ENCODE measurements at regions not wholly inside any gene's neighbourhood (a gene's known extent, or its start where the extent isn't known, plus 50 kb on each side); places are given as distances from the start of the nearest gene placed in this dataset.

GRCh38 chr2:6694555-6694954 is 171.2 kb downstream of the CMPK2 start (continued):
- TF ChIP-seq USF2 (IDR thresholded peaks at IDR 0.05; ENCODE audit: borderline replicate concordance, low read depth, low read length) (no peak), YY1 (IDR thresholded peaks at IDR 0.05; ENCODE audit: low read depth) (no peak)

- 34% methylated on average over 6 of the region's 6 CpGs for WGBS (ENCODE audit: low lambda C conversion rate)
- no peaks in the 10 kb centered on the region for H3K79me2 ChIP-seq (ENCODE audit: insufficient read depth)
- no peak overlapping the region for H3K27ac ChIP-seq (ENCODE audit: low read depth in 2 of 2, low read length in 1 of 2)
- H3K27me3 ChIP-seq (ENCODE audit: insufficient read depth), result no peaks in the 10 kb centered on the region
- no peaks in the 10 kb centered on the region for H3K9me2 ChIP-seq
- peaks cover 9% of the 10 kb centered on the region; the same call in 1 of the 2 replicates for H3K9me3 ChIP-seq
- no peaks in the 10 kb centered on the region for H3K4me1 ChIP-seq (ENCODE audit: control insufficient read depth in 1 of 2, insufficient read depth in 2 of 2, low read depth in 1 of 2, low read length in 1 of 2)
- no peak overlapping the region for H3K4me3 ChIP-seq (ENCODE audit: low read depth in 2 of 2, low read length in 1 of 2)
- H3K4me2 ChIP-seq, result no peak overlapping the region
- DNase-seq, result no peak
- H3K36me3 ChIP-seq (replicated peaks in 1 of 2; ENCODE audit: control insufficient read depth in 1 of 2, insufficient read depth in 2 of 2, low read length in 1 of 2), result no peaks in the 10 kb centered on the region
- POLR2A ChIA-PET, result no interaction called here
- no peak overlapping the region for H3K9ac ChIP-seq
- TF ChIP-seq RXRA (IDR thresholded peaks at IDR 0.05; ENCODE audit: borderline replicate concordance, low read depth), result no peak
- no peak for TF ChIP-seq MEF2A (IDR thresholded peaks at IDR 0.05; ENCODE audit: borderline replicate concordance, low read depth)
- TF ChIP-seq FOSL2 (IDR thresholded peaks at IDR 0.05; ENCODE audit: borderline replicate concordance, low read depth), result no peak
- TF ChIP-seq JUND (IDR thresholded peaks at IDR 0.05), result no peak
- TF ChIP-seq SMC3 (IDR thresholded peaks at IDR 0.05; ENCODE audit: low read depth, low read length), result no peak
- no peak for TF ChIP-seq RFX5 (IDR thresholded peaks at IDR 0.05; ENCODE audit: low read length)
- TF ChIP-seq RAD21 (IDR thresholded peaks at IDR 0.05; ENCODE audit: low read length), result no peak
- no peak for TF ChIP-seq IRF3 (IDR thresholded peaks at IDR 0.05; ENCODE audit: low read depth, low read length)
- TF ChIP-seq FOXJ3 (CRISPR knock-in tag; IDR thresholded peaks at IDR 0.05), result no peak
- no peak for TF ChIP-seq USF1 (IDR thresholded peaks at IDR 0.05; ENCODE audit: borderline replicate concordance, low read depth)
- TF ChIP-seq REST (IDR thresholded peaks at IDR 0.05; ENCODE audit: low read depth, low read length), result no peak
- no peak for TF ChIP-seq GABPA (IDR thresholded peaks at IDR 0.05; ENCODE audit: low read depth)
- CTCF ChIA-PET, result interaction anchor here (0.6 to 1.6 kb wide), 4 partner anchors 10 to 23 kb away, joined by 3 to 5 read pairs (median 4); no protein-coding TSS in a partner anchor
- H4K20me1 ChIP-seq (ENCODE audit: insufficient read depth), result no peaks in the 10 kb centered on the region
- H2AFZ ChIP-seq (ENCODE audit: low read depth), result no peak overlapping the region
- no peaks in the 10 kb centered on the region for H3F3A ChIP-seq (replicated peaks; ENCODE audit: insufficient read depth)
Measured at GRCh38 chr2:6700335-6700734, 165.4 kb downstream of the CMPK2 start.

All from SK-N-SH (cell line).